ENCODE measurements at regions not wholly inside any gene's neighbourhood (a gene's known extent, or its start where the extent isn't known, plus 50 kb on each side); places are given as distances from the start of the nearest gene placed in this dataset.
"Not testable (repeated sequence)": the region's sequence is repeated elsewhere in the genome, so short reads cannot be mapped to it uniquely, and the experiment has no call there.

DNA sequence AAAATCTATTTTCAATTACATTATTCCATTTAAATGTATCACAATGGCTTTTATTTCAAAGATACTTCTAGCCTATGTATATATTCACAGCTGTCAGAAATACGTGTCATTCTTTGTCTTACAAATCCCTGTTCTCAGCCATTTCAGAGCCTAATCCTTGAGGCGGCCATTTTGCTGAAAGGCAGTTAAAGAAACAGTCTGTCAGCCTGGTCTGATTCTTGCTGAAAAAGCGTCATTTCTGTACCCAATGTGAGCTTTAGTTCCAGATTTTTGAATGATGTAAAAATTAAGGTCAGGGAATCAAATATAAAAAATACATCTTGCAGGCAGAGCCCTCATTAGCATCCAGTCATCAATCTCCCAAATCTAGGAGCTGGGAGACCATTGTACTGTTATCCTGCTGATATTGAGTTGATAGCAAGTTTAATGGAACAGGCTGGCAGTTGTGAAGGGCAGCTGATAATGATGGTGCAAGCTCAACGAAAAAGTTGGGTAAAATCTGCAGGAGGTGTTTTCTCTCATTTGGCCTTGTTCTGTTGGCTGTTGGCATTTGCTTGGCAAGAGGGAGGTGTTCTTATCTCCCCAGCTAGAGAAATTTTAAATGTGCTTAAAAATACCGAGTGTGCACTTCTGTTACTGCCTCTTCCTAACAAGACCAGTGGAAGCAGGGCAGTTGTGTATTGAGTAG lies 314.8 kb downstream of the SOX4 start:
- in situ Hi-C loops (cut with HindIII; ENCODE audit: low pct_unique_long_range_greater_than_20kb, low sequenced_read_pairs), result no loop called here
- DNase-seq (ENCODE audit: low read depth, low spot score), result no peak

- no peak for DNase-seq (ENCODE audit: low read depth, low spot score)
- in situ Hi-C loops (cut with HindIII; ENCODE audit: low pct_unique_long_range_greater_than_20kb, low sequenced_read_pairs), result no loop called here
Observed at GRCh38 chr6:21909321-21909720, 315.8 kb downstream of the SOX4 start.

- DNase-seq (ENCODE audit: low read depth, low spot score), result no peak
- in situ Hi-C loops (cut with HindIII; ENCODE audit: low pct_unique_long_range_greater_than_20kb, low sequenced_read_pairs), result no loop called here
Observed at GRCh38 chr6:21911208-21911607, 317.7 kb downstream of the SOX4 start.

GRCh38 chr6:21912151-21912832 lies 318.7 kb downstream of the SOX4 start:
- in situ Hi-C loops (cut with HindIII; ENCODE audit: low pct_unique_long_range_greater_than_20kb, low sequenced_read_pairs), result no loop called here
- DNase-seq (ENCODE audit: low read depth, low spot score), result no peak

DNA sequence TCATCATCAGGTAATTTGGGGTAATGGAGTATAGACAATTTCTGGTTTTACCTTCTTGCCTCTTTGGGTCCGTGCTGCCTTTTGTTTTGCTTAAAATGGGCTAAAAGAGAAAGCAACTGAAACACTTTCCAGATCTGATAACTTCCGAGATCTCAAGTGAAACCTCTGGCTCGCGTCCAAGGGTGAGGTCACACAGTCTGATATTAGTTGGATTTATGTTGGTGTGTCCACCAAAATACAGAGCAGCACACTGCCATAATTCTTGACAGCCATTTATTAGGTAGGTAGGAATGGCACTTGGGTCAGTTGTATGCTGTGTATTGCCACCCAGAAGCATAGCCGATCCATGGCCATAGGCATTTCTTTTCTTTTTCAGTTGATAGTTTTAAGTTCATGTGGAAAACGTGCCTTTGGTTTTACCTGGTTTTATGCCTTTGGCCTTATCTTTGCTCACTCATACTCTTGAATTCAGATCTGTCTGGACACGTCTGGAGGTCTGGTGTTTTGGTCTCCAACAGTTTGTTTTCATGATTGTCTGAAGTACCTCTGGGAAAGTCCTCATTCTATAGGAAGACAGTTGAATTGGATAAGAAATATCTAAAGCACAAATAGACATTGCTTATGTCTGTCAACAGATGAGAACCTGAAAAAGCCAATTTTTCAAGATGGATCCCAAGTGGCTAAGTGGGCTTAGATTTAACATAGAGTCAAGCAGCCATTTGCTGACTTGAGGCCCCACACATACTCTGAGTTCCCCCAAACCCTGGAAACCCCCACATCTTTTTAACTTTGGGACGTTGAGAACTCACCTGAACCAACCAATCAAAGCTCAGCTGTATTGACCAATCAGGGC lies 320.8 kb downstream of the SOX4 start:
- no peak for DNase-seq (ENCODE audit: low read depth, low spot score)
- in situ Hi-C loops (cut with HindIII; ENCODE audit: low pct_unique_long_range_greater_than_20kb, low sequenced_read_pairs), result no loop called here

GRCh38 chr6:21915707-21916260 lies 322.2 kb downstream of the SOX4 start:
- no peak for DNase-seq (ENCODE audit: low read depth, low spot score)
- in situ Hi-C loops (cut with HindIII; ENCODE audit: low pct_unique_long_range_greater_than_20kb, low sequenced_read_pairs), result no loop called here

DNA sequence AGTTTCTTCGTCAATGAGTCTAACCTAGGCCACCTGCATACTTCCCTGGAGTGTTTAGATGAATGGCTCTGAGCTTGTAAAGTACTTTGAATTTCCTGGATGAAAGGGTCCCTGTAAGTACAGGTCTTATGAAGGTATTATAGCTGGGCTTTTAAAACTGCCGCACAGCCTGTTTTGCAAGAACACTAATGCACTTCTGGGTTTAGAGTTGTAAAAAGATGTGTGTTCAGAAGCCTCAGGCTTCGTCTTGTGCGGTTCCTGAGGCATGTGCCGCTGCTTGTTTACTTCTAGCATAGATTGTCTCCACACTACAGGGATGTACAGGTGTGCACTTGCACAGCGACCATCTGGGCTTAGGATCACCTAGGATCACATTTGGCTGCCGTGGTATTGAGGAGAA lies 324.5 kb downstream of the SOX4 start:
- no peak for DNase-seq (ENCODE audit: low read depth, low spot score)
- in situ Hi-C loops (cut with HindIII; ENCODE audit: low pct_unique_long_range_greater_than_20kb, low sequenced_read_pairs), result no loop called here

DNA sequence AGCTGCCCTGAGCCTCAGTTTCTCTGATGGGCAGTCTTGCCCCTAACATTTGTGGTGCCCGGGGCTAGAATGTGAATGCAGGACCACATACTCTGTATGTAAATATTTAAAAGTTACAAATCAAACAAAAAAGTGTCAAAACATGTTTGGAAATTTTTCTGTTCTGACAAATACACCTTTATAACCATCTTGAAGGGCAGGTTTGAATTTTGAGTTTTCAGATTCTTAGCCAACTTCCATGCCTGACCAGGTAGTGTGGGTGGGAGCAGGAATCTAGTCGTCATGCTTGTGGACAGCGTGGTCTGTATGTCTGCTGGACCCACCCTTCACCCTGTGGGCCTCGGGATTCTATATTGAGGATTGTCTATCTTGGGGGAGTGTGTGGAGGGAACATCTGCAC lies 325.1 kb downstream of the SOX4 start:
- no peak for DNase-seq (ENCODE audit: low read depth, low spot score)
- in situ Hi-C loops (cut with HindIII; ENCODE audit: low pct_unique_long_range_greater_than_20kb, low sequenced_read_pairs), result no loop called here

DNA sequence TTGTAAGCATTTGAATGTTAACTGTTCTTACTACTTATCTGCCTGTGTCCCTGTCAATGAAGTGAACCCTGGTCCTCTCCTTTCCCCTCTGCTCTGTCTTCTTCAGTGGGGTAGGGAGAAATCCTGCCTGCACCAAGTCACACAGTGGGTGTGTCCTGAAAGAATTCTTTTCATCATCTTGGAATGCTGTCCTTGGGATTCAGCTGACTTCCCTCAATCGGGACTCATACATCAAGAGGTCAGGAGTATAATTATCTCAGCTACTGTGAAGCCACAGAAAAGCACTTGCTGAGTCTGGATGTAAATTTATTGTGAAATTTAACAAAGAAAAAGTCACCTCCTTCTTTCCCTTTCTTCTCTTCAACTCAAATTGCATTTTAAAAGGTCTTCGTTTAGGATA lies 328.5 kb downstream of the SOX4 start:
- DNase-seq (ENCODE audit: low read depth, low spot score), result peak; percentile 69

GRCh38 chr6:21924002-21924401 lies 330.5 kb downstream of the SOX4 start:
- DNase-seq (ENCODE audit: low read depth, low spot score), result no peak
- in situ Hi-C loops (cut with HindIII; ENCODE audit: low pct_unique_long_range_greater_than_20kb, low sequenced_read_pairs), result no loop called here

More for the DNA sequence above, 328.5 kb downstream of the SOX4 start:
- in situ Hi-C loops (cut with HindIII; ENCODE audit: low pct_unique_long_range_greater_than_20kb, low sequenced_read_pairs), result no loop called here

GRCh38 chr6:21928827-21929226 lies 335.3 kb downstream of the SOX4 start:
- peak; percentile 33 for DNase-seq (ENCODE audit: low read depth, low spot score)
- in situ Hi-C loops (cut with HindIII; ENCODE audit: low pct_unique_long_range_greater_than_20kb, low sequenced_read_pairs), result no loop called here

DNA sequence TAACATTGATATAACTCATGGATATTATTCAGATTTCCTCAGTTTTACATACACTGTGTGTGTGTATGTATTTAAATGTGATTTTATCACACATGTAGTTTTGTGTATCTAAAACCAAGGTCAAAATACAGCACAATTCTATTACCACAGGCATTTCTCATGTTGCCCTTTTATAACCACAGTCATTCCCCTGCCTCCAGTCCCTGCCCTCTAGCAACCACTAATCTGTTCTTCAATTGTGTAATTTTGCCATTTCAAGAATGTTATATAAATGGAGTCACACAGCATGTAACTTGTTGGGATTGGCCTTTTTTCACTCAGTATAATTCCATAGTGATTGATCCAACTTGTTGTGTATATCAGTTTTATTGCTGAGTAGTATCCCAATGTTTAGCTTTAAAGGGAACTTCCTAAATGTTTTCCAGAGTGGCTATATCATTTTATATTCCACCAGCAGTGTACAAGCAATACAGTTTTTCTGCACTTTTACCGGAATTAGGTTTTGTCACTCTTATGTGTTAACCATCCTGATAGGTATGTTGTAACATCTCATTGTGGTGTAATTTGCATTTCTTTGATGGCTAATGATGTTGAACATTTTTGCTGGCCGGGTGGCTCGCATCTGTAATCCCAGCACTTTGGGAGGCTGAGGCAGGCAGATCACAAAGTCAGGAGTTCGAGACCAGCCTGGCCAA lies 338.2 kb downstream of the SOX4 start:
- peak; percentile 44 for DNase-seq (ENCODE audit: low read depth, low spot score)
- in situ Hi-C loops (cut with HindIII; ENCODE audit: low pct_unique_long_range_greater_than_20kb, low sequenced_read_pairs), result no loop called here

DNA sequence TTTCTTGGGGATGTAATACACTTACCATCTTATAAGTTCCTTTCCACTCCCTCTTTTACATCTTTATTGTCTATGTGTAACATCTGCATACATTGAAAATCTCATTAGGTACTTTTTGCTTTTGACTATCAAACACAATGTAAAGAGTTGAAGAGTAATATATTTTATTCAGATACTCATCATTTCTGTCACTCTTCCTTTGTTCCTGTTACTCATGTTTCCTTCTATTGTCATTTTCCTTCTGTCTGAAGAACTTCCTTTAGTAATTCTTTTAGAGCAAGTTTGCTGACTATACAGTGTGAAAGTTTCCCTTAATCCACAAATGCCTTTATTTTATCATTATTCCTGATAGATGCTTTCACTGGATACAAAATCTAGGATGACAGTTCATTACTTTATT lies 339.8 kb downstream of the SOX4 start:
- in situ Hi-C loops (cut with HindIII; ENCODE audit: low pct_unique_long_range_greater_than_20kb, low sequenced_read_pairs), result no loop called here

DNA sequence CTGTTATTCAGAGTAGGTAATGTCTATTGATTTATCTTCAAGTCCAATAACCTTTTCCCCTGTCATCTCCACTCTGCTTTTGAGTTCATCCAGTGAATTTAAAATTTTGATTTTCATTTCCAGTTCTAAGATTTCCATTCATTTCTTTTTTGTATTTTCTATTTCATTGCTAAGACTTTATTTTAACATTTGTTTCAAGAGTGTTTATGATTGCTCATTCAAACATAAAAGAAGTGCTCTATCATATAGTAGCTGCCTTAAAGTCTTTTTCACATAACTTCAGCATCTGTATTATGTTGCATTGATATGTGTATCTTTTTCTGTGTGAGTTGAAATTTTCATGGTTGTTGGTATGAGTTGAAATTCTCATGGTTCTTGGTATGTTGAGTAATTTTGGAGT lies 341.6 kb downstream of the SOX4 start:
- in situ Hi-C loops (cut with HindIII; ENCODE audit: low pct_unique_long_range_greater_than_20kb, low sequenced_read_pairs), result no loop called here
- DNase-seq (ENCODE audit: low read depth, low spot score), result no peak

More for the DNA sequence above, 339.8 kb downstream of the SOX4 start:
- DNase-seq (ENCODE audit: low read depth, low spot score), result no peak

DNA sequence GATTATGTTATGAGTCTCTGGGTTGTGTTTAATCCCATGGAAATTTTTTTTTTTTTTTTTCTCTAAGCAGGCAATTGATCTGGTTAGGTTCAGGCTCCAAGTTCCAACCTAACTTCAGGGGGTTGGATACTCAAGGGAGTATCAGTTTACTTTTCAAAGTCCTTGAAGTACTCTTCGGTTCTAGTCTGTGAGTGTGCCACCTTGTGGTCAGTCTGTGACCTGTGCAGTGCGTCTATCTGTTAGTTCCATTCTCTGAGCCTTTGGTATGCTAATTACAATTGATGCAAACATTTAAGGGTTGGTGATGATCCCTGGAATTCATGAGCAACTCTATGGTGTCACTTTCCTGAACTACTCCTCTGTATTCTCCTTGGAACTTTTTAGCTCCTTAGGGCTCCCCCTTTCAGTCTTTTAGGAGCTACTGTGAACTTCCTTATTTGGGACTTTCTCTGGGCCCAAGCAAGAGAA lies 342.0 kb downstream of the SOX4 start:
- in situ Hi-C loops (cut with HindIII; ENCODE audit: low pct_unique_long_range_greater_than_20kb, low sequenced_read_pairs), result no loop called here
- DNase-seq (ENCODE audit: low read depth, low spot score), result peak; percentile 84

DNA sequence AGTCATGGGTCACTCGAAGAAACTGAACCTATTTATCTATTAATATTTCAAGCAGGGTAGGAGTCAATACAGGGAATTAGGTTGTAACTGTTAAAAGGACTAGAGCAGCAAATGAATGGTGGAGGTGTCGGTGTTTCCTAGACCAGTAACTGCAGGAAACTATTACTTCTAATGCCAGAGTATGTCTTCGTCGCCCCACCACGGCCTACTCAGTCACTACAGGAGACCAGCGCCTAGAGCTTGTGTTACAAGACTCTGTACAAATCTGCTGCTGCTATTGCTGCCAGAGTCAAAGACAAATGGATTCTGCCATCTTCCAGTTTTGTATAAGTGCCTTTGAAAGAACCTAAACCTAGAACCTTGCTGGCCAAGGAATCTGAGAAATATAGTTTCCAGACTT lies 343.9 kb downstream of the SOX4 start:
- in situ Hi-C loops (cut with HindIII; ENCODE audit: low pct_unique_long_range_greater_than_20kb, low sequenced_read_pairs), result no loop called here
- peak; percentile 63 for DNase-seq (ENCODE audit: low read depth, low spot score)

GRCh38 chr6:21939066-21939465 lies 345.5 kb downstream of the SOX4 start:
- in situ Hi-C loops (cut with HindIII; ENCODE audit: low pct_unique_long_range_greater_than_20kb, low sequenced_read_pairs); DNase-seq (ENCODE audit: low read depth, low spot score): not testable (repeated sequence)

GRCh38 chr6:21941926-21942325 lies 348.4 kb downstream of the SOX4 start:
- no peak for DNase-seq (ENCODE audit: low read depth, low spot score)
- in situ Hi-C loops (cut with HindIII; ENCODE audit: low pct_unique_long_range_greater_than_20kb, low sequenced_read_pairs), result no loop called here

All from SK-MEL-5 (cell line).